WERI-Rb-1 (cell line): ENCODE measurements at regions not wholly inside any gene's neighbourhood (a gene's known extent, or its start where the extent isn't known, plus 50 kb on each side); places are given as distances from the start of the nearest gene placed in this dataset.

Experiments used
- DNase-seq: peaks from one replicate; pipeline ENCODE4 v3.0.0-alpha.2; 2020
- H3K27ac ChIP-seq: fragments of 250-450 bp; sonication (Bioruptor Pico); 2 replicates; pipeline ENCODE4 v1.5.1; 2020; ENCODE audit warnings: mild to moderate bottlenecking, moderate library complexity
- H3K27me3 ChIP-seq: fragments of 250-450 bp; sonication (Bioruptor Pico); 2 replicates; pipeline ENCODE4 v1.5.1; 2021; ENCODE audit warnings: mild to moderate bottlenecking, low read depth, moderate library complexity; ENCODE audit not compliant: insufficient read depth, severe bottlenecking
- H3K36me3 ChIP-seq: fragments of 250-450 bp; sonication (Bioruptor Pico); 2 replicates; pipeline ENCODE4 v1.5.1; 2020; ENCODE audit warnings: mild to moderate bottlenecking, moderate library complexity
- H3K4me3 ChIP-seq: 2 replicates; pipeline ENCODE4 v1.5.1; 2011; ENCODE audit warnings: low read depth, mild to moderate bottlenecking, control low read depth, low read length
- H3K9me3 ChIP-seq: fragments of 250-450 bp; sonication (Bioruptor Pico); 2 replicates; pipeline ENCODE4 v1.5.1; 2021; ENCODE audit warnings: mild to moderate bottlenecking, moderate library complexity; ENCODE audit not compliant: severe bottlenecking
- TF ChIP-seq, protein P1 (sequence below): IDR thresholded peaks from 2 replicates; pipeline ENCODE4 v1.5.1; 2011; ENCODE audit warnings: low read depth, mild to moderate bottlenecking, control low read depth, inconsistent platforms, low read length

DNA sequence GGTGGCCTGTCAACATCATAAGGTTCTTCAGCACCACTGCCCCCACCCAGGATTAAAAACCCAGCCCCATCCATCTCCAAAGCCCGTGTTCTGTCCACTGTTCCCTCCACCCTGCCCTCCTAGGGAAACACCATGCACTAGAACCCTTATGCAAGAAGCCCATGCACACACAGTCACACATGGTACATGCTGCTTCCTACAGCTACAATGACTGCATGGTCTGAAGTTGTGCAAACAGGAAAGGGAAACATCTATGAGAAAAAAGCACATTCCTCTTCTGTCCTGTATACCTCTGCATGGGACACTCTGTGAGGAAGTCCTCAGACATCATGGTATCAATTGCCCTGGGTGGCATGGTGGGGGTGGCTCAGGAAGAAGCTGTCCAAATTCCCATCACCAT lies 108.6 kb upstream of the MRPS22 start:
- no peak overlapping the region for H3K27ac ChIP-seq

DNA sequence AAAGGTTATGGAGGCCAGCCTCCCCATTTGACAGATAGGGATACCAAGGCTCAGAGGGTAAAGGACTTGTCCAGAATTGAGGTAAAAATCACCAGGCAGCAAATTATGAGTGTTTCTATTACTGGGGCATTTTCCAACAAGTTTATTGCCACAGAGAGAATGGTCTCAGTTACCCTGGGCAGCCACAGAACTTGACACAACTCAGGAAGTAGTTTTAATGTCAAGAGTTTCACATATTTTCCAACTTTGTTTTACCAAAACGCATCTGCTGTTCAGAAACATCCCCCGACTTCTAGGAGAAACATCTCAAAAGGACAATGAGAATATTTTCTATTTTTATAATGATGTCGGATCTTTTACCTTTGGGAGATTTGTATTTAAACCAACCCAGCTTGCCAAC lies 107.5 kb upstream of the MRPS22 start:
- no peaks in the 10 kb centered on the region for H3K27me3 ChIP-seq
- TF ChIP-seq, protein P1, sequence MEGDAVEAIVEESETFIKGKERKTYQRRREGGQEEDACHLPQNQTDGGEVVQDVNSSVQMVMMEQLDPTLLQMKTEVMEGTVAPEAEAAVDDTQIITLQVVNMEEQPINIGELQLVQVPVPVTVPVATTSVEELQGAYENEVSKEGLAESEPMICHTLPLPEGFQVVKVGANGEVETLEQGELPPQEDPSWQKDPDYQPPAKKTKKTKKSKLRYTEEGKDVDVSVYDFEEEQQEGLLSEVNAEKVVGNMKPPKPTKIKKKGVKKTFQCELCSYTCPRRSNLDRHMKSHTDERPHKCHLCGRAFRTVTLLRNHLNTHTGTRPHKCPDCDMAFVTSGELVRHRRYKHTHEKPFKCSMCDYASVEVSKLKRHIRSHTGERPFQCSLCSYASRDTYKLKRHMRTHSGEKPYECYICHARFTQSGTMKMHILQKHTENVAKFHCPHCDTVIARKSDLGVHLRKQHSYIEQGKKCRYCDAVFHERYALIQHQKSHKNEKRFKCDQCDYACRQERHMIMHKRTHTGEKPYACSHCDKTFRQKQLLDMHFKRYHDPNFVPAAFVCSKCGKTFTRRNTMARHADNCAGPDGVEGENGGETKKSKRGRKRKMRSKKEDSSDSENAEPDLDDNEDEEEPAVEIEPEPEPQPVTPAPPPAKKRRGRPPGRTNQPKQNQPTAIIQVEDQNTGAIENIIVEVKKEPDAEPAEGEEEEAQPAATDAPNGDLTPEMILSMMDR: no peak
- DNase-seq: no peak

More for the DNA sequence above, 108.6 kb upstream of the MRPS22 start:
- TF ChIP-seq, protein P1: no peak
- Histone ChIP-seq H3K36me3 (no peaks in the 10 kb centered on the region), H3K27me3 (no peaks in the 10 kb centered on the region), H3K9me3 (no peaks in the 10 kb centered on the region), H3K4me3 (no peak overlapping the region)
- no peak for DNase-seq

DNA sequence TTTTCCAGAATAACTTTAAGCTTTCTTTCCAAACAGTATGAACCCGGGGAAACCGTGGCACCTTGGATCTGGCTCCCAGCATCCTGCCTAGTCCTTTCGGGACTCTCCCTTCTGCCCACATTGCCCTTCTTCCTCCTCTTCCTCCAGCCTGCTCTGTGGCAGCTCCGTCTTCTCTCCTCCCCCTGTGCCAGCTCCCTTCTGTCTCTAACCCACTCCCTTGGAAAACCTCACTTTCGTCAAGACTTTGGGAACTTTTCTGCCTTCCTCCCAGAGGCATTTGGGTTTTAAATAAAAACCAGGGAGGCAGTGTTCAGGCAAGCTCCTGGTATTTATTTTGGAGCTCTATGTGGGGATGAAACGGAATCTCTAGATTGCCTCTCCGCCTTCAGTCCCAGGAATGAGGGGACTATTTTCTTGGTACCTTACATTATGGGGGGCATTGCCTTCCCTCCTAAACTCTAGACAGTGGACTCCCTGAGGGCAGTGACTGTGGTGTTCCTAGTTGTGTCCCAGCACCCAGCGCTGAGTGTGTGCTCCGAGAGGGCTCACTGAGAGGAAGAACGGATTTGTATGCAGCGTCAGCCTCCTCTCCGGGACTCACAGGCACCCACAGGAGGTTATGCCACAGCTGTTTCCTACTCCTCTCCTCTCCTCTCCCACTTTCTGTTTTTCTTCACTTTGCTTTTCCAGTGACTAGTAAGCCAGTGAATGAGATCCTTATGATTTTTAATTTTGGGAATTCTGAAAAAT lies 105.4 kb upstream of the MRPS22 start:
- Histone ChIP-seq H3K27me3 (no peaks in the 10 kb centered on the region), H3K4me3 (no peak overlapping the region), H3K9me3 (no peaks in the 10 kb centered on the region), H3K36me3 (no peaks in the 10 kb centered on the region), H3K27ac (no peak overlapping the region)
- no peak for DNase-seq
- TF ChIP-seq, protein P1: no peak

More for the DNA sequence above, 107.5 kb upstream of the MRPS22 start:
- Histone ChIP-seq H3K36me3 (no peaks in the 10 kb centered on the region), H3K4me3 (no peak overlapping the region), H3K27ac (no peak overlapping the region), H3K9me3 (no peaks in the 10 kb centered on the region)

DNA sequence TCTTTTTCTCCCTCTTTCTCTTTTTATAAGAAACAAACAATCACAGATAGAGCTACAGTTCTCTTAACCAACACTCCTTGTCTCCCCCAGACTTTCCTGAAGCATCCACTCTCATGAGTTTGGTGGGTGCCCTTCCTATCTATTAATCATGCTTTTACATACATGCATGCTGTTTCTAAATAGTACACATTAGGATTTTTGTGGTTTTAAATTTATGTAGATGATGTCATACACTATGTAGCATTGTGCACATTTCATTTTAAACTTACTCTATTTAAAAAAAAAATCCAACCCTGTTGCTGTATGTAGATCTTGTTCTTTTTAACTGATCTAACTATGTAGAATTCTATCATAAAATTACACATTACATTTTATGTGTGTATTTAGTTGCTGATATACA lies 104.3 kb upstream of the MRPS22 start:
- Histone ChIP-seq H3K4me3 (no peak overlapping the region), H3K27me3 (no peaks in the 10 kb centered on the region), H3K27ac (no peak overlapping the region), H3K9me3 (no peaks in the 10 kb centered on the region), H3K36me3 (no peaks in the 10 kb centered on the region)
- TF ChIP-seq, protein P1: no peak
- no peak for DNase-seq

DNA sequence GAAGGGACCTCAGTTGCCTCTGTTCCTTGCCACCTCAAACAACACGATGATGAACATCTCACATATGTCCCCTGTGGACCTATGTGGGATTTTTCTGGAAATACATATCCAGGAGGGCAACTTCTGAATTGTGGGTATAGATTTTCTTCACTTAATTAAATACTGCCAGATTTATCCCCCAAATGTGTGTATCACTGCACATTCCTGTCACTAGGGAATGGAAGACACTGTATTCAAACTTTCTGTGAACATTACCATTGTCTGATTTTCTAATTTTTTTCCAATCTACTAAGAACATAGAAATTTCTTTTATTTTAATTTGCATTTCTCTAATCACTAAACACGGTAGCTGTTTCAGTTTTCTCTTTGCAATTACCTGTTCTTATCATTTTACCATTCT lies 102.0 kb upstream of the MRPS22 start:
- no peak overlapping the region for H3K27ac ChIP-seq
- H3K27me3 ChIP-seq: no peaks in the 10 kb centered on the region
- no peaks in the 10 kb centered on the region for H3K9me3 ChIP-seq
- H3K4me3 ChIP-seq: no peak overlapping the region
- no peaks in the 10 kb centered on the region for H3K36me3 ChIP-seq
- TF ChIP-seq, protein P1: no peak
- no peak for DNase-seq

DNA sequence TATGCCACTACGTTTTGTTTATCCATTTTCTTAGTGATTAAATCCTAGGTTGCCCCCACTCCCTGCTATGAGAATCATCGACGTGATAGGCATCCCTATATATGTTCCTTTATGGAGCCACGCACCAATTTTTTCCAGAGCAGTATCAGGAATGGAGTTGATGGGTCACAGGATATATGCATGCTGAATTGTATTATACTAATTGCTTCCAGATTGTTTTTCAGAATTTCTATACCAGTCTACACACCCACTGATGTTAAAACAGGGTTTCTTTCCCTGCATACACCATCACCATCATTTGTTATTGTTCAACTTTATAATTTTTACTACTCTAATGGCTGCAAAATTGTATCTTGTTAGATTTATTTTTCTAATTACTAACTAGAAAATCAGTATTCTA lies 100.1 kb upstream of the MRPS22 start:
- Histone ChIP-seq H3K27ac (no peak overlapping the region), H3K9me3 (no peaks in the 10 kb centered on the region), H3K27me3 (no peaks in the 10 kb centered on the region), H3K36me3 (no peaks in the 10 kb centered on the region), H3K4me3 (no peak overlapping the region)
- DNase-seq: no peak
- TF ChIP-seq, protein P1: no peak
